NCI-H1105 treated with DMSO at 0.1 percent for 48 hours (cell line): ENCODE measurements at regions not wholly inside any gene's neighbourhood (a gene's known extent, or its start where the extent isn't known, plus 50 kb on each side); places are given as distances from the start of the nearest gene placed in this dataset.
"Not testable (repeated sequence)": the region's sequence is repeated elsewhere in the genome, so short reads cannot be mapped to it uniquely, and the experiment has no call there.

Source experiments
- DNase-seq: peaks from one replicate; lab custom pipeline; 2025; lab: John Stamatoyannopoulos, UW

GRCh38 chr2:22355816-22356433 is 1029.1 kb upstream of the KLHL29 start:
- DNase-seq, result peak; percentile 19

DNA sequence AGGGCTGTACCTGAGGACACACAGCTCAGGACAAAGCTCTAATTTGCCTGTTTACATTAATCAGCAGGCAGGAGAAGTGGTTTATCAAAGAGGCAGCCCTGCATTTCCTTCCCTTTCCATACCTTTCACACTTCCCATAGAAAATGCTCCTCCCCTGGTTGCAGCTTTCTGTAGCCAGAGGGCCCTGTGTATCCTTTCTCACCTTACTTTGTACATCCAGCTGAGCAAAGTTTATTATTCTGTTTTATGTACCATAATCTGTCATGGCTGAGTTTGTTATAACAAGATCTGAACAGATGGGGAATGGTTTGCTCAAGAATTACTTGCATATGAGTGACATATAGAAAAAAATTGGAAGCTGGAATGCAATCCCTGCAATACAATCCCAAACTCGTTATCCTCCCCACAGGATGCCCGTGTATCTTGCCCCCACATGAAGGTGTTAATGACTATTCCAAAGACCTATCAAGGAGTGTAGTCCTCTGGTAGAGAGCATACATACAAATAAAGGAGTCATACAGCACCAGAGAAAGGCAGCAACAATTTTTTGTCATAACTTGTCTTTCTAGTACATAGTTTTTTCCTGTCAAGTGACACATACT is 1025.8 kb upstream of the KLHL29 start:
- DNase-seq, result no peak

DNA sequence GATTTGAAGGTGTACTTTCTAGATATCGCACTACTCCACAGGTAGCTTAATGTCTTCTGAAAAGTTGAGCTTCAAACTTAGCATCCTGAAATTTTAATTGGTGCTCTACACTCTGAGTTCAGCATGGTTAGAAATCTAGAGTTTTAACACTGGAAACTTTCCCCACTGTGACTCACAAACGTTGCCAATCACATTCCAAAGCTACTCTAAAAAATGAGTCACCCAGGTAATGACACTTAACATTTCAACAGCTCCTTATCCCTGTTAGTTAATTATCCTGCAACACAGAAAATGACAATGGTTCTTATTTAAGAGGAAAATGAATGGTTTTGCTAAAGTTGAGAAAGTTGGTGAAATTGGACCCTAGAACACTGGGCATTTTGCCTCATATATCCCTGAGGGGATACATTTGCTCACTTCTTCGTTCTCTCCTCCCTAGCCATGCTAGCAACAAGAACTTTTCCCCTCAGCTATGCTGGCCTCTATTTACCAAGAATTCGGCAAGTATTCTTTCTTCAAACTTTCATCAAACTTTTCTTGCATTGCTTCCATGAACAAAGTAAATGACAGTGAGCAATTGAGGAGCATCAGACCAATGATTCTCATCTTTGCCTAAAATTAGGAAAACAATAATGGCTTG is 1024.1 kb upstream of the KLHL29 start:
- DNase-seq, result no peak

- DNase-seq, result no peak
Observed at GRCh38 chr2:22361571-22361970, 1023.4 kb upstream of the KLHL29 start.

GRCh38 chr2:22375096-22375495 is 1009.9 kb upstream of the KLHL29 start:
- DNase-seq, result no peak

GRCh38 chr2:22377268-22377667 is 1007.7 kb upstream of the KLHL29 start:
- no peak for DNase-seq

DNA sequence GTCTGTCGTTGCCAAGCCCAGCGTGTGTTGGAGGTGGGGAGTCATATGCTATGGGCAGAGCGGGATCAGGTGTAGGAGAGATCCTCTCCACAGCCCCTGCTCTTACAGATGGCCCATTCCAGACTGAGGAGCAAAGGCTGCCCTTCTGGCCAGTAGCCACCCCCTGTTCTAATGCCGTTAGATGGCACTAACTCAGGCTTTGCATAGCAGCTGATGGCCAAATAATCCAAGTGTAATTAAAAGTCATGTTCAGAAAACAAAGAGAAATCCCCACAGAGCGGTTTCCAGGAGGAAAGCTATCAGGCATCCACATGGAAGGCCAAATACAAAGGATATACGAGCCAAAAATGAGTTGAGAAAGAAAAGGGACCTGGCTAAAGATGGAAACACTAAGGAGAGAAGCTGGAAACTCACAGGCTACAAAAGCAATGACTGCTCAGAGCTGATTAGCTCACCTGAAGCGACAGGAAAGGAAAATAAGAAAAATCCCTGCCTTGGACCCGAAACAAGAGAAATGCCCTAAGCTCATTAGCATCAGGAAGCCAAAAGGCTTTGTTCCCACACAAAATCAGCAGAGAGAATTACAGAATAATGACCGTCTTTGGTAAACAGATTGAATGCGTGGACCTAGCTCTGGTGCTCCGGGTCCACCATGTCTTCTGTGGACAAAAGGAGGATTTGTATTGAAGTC is 1002.4 kb upstream of the KLHL29 start:
- no peak for DNase-seq

DNA sequence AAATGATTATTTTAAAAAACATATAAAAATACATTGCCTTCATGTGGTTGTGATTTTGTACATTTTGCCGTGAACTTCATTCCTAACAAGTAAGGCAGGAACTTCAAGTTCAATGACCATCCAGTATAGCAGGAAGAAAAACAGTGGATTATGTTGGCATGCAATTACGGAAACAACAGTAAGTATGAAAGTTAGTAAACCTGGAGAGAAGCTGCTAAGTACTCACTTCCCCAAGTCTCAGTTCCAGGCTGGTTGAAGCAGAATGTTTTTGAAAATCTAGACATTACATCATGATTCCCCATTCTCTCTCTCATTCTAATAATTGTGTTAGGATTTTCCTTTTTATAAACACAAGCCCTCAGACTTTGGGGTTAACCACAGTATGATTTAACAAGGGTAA is 987.1 kb upstream of the KLHL29 start:
- no peak for DNase-seq

DNA sequence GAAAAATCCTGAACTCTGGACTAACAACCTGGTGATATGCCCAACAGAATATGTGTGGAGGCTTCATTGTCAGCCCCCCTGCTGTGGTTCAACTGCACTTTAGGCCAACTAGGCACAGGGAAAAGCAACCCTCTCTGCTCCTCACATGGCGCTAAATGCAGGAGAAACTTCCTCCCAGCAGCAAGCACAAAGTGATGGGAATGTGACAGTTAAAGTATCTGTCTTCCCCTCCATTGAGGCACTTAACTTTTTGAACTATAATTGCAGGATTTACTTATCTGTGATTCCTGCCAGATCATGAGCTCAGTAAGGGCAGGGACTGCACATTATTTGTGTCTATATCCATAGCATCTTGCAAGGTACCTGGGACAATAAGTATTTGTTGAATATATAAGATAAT is 981.2 kb upstream of the KLHL29 start:
- DNase-seq, result no peak

GRCh38 chr2:22406625-22407024 is 978.4 kb upstream of the KLHL29 start:
- DNase-seq, result no peak

- no peak for DNase-seq
Observed at GRCh38 chr2:22420076-22420475, 964.9 kb upstream of the KLHL29 start.

- DNase-seq, result no peak
Observed at GRCh38 chr2:22442051-22442450, 942.9 kb upstream of the KLHL29 start.

GRCh38 chr2:22444281-22444680 is 940.7 kb upstream of the KLHL29 start:
- no peak for DNase-seq

- DNase-seq, result no peak
Observed at GRCh38 chr2:22449696-22450095, 935.3 kb upstream of the KLHL29 start.

GRCh38 chr2:22450831-22451230 is 934.1 kb upstream of the KLHL29 start:
- peak; percentile 52 for DNase-seq

DNA sequence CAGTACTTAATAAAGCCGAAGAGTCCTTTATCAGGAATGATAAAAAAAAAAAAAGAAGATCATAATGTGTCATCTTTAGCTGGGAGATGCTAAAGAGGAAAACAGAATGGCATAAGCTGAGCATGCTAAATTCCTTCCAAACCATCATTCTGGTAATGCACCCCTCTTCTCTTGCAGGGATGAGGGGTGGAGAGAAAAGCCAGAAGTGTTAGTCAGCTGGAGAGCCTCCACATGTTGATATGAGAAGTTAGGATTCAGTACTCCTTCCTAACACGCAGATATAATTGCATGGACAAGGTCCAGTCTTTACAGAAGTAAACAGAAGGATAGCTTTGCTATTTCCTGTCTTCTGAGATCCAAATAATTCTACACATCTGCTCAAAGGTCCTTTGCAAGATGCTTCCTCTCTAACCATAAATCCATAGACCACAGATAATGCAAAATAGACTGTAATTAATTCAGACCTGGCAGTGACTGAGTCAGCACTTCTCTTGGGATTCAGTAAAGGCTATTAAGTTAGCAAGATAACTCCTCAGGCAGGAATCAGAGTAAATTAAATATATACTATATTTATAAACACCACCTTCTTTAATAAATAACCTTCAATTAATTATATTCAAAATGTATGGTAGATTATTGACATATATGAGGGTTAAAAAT is 930.0 kb upstream of the KLHL29 start:
- no peak for DNase-seq

DNA sequence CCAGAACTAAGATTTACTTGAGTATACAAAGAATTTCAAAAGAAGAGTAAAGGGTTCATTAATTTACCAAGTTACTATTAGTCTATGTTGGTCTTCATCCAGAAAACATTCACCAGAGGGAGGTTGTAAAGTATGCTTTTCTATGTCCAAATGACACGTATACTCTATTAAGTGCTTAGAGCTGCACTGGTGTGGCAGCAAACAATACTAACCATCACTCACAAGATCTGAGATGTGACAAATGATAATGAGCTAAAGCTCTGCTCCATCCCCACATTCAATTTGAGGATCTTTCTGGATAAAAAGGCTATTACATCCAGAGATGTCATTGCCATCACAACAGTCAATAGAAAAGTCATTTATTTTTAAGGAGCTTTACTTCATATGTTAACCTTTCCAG is 926.5 kb upstream of the KLHL29 start:
- no peak for DNase-seq

DNA sequence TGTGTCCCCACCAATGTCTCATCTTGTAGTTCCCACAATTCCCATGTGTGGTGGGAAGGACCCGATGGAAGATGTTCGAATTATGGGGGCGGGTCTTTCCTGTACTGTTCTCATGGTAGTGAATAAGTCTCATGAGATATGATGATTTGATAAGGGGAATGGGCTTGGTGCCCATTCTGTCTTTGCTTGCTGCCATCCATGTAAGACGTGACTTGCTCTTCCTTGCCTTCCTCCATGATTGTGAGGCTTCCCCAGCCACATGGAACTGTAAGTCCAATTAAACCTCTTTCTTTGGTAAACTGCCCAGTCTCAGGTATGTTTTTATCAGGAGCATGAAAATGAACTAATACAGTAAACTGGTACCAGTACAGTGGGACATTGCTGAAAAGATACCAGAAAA is 909.9 kb upstream of the KLHL29 start:
- DNase-seq, result not testable (repeated sequence)

DNA sequence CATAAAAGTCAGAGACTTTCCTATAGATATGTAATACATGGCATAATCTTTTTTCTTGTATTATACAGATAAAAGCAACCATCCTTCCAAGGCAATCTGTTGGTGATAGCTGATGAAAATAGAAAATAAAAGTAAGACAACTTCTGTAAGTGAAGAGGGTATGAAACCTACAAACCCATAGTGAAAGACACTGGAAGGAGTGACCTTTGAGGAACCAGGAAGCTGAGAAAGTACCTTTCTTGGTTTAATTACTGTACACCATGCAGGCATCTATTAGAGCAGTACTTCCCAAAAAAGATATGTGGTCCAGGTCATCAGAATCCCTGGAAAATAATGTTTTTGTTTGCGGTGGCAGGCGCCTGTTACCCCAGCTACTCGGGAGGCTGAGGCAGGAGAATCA is 906.6 kb upstream of the KLHL29 start:
- DNase-seq, result no peak

GRCh38 chr2:22481486-22482259 is 903.3 kb upstream of the KLHL29 start:
- DNase-seq, result no peak

DNA sequence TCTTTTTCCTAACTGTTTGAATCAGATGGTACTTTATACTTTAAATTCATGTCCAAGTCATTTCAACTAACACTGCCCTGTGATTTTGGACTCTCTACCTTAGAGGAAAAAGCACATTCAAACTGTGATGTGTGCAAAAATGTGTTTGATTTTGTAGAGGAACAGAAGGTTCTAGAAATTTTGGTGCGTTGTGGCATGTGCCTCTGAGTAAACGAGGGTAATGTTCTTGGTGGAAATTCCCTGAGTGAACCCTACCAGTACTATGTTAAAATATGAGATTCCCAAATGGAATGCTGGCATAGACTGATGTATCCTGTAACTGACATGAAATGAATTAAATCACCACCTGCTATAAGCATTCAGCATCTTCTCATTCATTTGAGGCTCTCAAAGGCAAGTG is 901.9 kb upstream of the KLHL29 start:
- DNase-seq, result no peak

DNA sequence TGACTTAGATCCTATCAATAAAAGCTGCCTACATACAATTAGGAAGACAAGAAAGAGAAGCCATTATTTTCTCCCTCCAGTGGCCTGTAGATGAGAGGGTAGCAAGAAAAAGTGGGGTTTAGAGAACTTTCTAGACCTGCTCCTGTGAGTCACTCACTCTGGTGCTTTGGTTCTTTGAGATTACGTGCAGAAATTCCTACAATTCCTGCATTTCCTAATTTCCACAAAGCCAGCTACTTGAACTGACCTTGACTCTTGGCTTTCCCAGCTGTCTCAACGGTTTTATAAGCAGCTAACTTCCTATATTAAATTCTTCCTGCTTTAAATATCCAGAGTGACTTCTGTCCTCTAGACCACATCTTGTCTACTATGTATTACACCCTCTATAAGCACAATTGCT is 899.5 kb upstream of the KLHL29 start:
- DNase-seq, result no peak
